22Rv1 (cell line): ENCODE measurements at regions not wholly inside any gene's neighbourhood (a gene's known extent, or its start where the extent isn't known, plus 50 kb on each side); places are given as distances from the start of the nearest gene placed in this dataset.

Experiments
- H3K27ac ChIP-seq: fragments of 450-650 bp; 2 replicates; pipeline ENCODE4 v1.5.1; 2017
- ZFX ChIP-seq: fragments of 450-650 bp; IDR thresholded peaks from 2 replicates; pipeline ENCODE4 v1.6.1; 2017; ENCODE audit warnings: antibody characterized with exemption, borderline replicate concordance
- TF ChIP-seq, protein P1 (sequence below): fragments of 450-650 bp; IDR thresholded peaks from 2 replicates; pipeline ENCODE4 v1.5.1; 2017; ENCODE audit warnings: mild to moderate bottlenecking

DNA sequence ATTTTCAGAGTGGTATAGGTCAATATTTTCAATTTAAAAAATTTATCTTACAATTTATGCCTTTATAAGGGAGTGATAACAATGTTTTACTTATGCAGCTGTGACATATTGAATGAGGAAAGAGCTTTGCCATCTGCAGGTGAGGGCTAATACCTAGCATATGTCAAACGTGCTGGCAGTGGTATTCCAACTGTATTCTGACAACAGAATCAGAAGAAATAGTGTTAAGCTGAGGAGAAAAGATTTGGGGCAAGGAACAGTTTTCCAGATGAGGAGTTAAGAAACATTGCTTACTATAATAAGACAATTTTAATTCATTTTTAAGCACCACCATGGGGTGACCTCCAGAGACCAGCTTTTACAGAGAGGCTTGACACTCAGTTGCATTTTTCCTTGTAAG, 267.8 kb upstream of the ZNF608 start:
- H3K27ac ChIP-seq, result peak overlapping the region; percentile 93
- no peak for TF ChIP-seq ZFX

DNA sequence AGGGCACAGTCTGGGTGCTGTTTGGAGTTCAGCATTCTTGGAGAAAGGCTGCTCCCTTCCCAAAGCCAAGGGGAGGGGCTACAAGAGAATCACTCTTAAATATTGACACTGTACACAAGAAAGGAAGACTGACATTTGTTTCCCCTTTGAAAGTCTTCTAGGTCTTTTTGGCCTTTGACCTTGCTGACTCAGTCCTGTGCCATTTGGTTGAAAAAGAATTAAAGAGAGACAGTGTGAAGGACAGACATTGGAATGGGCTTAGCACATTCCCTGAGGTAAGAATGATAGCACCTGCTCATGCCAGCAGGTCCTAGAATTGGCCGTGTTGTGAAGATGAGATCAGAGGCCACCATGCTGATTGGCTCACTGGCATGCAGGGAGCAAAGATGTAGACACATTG, 271.4 kb upstream of the ZNF608 start:
- TF ChIP-seq, protein P1, sequence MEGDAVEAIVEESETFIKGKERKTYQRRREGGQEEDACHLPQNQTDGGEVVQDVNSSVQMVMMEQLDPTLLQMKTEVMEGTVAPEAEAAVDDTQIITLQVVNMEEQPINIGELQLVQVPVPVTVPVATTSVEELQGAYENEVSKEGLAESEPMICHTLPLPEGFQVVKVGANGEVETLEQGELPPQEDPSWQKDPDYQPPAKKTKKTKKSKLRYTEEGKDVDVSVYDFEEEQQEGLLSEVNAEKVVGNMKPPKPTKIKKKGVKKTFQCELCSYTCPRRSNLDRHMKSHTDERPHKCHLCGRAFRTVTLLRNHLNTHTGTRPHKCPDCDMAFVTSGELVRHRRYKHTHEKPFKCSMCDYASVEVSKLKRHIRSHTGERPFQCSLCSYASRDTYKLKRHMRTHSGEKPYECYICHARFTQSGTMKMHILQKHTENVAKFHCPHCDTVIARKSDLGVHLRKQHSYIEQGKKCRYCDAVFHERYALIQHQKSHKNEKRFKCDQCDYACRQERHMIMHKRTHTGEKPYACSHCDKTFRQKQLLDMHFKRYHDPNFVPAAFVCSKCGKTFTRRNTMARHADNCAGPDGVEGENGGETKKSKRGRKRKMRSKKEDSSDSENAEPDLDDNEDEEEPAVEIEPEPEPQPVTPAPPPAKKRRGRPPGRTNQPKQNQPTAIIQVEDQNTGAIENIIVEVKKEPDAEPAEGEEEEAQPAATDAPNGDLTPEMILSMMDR, result no peak
- no peak for TF ChIP-seq ZFX
- peak overlapping the region; percentile 30 for H3K27ac ChIP-seq

DNA sequence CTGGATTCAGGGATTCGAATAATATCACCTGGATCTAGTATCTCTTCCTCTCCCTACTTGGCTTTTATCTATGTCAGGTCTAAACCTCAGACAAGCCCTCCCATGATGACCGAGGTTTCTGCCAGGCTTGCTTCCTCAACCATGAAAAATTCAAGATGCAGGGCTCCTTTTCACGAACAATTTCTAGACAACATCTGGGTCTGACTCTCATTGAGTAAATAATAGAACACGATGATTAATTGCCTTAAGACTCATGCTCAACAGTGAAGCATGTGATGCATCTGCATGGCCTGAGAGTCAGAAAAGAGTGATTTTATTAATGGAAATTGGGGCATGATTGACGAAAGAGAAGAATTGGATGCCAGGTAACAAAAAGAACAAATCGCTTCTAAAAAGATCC, 277.2 kb upstream of the ZNF608 start:
- no peak overlapping the region for H3K27ac ChIP-seq
- TF ChIP-seq, protein P1, result no peak
- no peak for TF ChIP-seq ZFX

DNA sequence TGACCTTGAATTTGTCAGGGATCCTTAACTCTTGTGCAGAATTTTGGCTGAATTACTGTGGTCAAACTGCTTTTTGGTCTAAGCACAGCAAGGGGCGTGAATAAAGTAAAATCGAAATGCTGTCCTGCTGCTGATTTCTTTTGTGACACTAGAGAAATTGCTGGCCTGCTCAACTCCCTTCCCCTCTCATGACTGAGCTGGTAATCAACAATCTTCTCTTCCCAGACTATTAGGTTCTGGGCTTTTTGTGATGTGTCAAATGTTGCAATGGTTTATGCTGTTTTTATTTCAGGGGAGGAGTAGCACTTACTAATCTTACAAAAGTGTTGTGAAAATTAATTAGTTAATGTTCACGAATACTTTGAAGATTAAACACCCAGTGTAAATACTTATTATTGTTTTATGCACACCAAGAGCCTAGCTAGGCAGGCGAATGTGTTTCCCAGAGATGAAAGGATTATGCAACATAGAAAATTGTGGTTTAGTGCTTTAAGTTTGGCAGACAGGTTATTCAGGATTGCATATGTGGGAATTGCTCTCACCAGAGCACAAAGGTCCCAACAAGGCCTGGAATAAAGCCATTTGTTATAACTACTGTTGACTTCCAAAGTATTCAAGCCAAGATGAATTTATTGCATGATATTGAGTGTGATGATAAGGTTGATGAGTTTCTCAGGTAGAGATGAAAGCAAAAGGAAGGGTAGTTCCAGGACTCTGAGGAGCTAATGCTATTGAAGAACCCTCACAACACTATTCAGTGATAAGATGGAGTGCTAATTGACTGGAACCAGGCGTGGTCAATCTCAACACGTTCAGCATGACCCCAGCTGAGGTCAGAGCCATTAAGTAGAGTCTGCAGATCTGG, 280.7 kb upstream of the ZNF608 start:
- H3K27ac ChIP-seq, result no peak overlapping the region
- no peak for TF ChIP-seq ZFX
- TF ChIP-seq, protein P1, result no peak

DNA sequence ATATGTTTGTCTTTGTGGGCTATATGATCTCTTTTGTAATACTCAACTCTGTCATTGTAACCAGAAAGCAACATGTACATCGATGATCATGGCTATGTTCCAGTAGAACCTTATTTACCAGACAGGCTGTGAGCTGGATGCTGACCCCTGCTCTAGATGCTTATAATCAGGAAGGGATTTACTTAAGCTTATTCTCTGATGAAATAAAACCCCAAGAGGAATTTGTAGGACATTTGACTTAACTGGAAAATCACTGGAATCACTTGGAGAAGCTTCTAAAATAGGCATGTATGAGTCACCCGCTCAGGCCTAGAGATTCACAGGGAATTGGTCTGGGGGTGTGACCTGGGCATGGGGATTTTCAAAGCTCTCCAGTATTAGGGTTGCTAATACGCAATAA, 285.8 kb upstream of the ZNF608 start:
- H3K27ac ChIP-seq, result no peak overlapping the region
- TF ChIP-seq, protein P1, result no peak
- TF ChIP-seq ZFX, result no peak

DNA sequence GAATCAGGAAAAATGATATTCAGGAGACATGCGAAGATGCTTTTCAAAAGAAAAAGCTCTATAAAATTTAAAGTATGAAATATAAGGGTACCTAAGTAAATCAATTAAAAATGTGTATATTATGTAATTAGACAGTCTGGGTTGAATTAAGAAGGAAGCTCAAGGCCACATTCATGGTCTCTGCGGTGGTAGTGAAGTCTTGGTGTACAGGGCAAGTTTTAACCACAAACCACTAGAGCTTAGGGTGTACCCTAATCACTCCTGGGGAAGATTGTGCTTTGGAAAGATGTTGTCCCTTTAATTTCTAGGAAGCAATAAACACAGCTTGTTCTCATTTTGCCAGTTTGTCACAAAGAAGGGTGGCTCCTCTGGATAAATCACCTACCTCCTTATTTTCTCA, 287.2 kb upstream of the ZNF608 start:
- H3K27ac ChIP-seq, result no peak overlapping the region
- TF ChIP-seq, protein P1, result no peak
- no peak for TF ChIP-seq ZFX

DNA sequence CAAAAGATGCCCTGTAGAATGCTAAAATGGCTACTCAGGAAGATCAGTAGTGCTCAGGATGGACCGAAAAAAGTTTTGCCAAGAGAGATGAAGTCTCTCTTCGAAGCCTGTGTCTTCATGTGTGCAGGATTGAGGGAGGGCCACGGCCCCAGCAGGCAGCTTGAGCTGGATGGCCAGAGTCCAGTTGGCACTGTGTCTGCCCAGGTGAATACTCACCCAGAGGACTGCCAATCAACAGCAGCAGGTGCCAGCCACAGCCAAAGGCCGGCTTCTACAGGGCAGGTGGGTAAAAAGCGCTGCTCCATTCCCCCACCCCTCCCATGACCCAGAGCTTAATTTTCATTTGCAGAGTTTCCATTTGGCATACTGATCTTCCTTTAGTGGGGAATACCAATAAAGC, 287.9 kb upstream of the ZNF608 start:
- TF ChIP-seq ZFX, result no peak
- TF ChIP-seq, protein P1, result no peak

DNA sequence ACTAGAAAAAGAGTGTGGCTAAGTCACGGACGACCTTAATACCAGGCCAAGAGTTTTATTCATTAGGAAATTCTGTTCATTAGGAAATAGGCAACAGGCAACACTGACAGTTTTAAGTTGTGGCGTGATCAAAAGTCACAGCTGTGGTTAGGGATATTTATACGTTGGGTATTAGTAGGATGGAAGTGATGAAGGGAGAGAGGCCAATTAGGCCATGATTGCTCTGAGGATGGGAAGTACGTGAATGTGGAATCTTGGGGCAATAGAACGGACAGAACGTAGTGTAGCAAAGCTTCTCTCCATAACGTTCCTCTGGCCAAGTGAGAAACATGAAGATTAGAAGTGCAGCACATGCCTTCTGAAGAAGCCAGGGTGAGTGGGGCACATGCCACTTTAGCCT, 290.1 kb upstream of the ZNF608 start:
- H3K27ac ChIP-seq, result no peak overlapping the region
- TF ChIP-seq, protein P1, result no peak
- no peak for TF ChIP-seq ZFX

More for the DNA sequence above, 287.9 kb upstream of the ZNF608 start:
- no peak overlapping the region for H3K27ac ChIP-seq
